Upper lobe of left lung (tissue), 6 donors: ENCODE measurements at regions not wholly inside any gene's neighbourhood (a gene's known extent, or its start where the extent isn't known, plus 50 kb on each side); places are given as distances from the start of the nearest gene placed in this dataset.

Source experiments
- ATAC-seq, 2 donors: fragments of 200-7000 bp; cut with Tn5 transposase; one replicate each; pipeline ENCODE4 v1.9.1; 2022; ENCODE audit warnings: mild to moderate bottlenecking in 2 of 2, moderate library complexity in 2 of 2; ENCODE audit not compliant: low FRiP score in 2 of 2
- DNase-seq, 2 donors: peaks; one replicate each; pipeline ENCODE4 v3.0.0-alpha.2; 2019 to 2020
- H3K27ac ChIP-seq, 4 donors: fragments of 200-600 bp; sonication (generic); one replicate each; pipeline ENCODE4 v1.5.1; 2016 to 2019
- H3K27me3 ChIP-seq, 4 donors: fragments of 200-600 bp; sonication (generic); one replicate each; pipeline ENCODE4 v1.5.1; 2017 to 2019
- H3K36me3 ChIP-seq, 4 donors: fragments of 200-600 bp; sonication (generic); one replicate each; pipeline ENCODE4 v1.5.1; 2016 to 2019
- H3K4me1 ChIP-seq, 4 donors: fragments of 200-600 bp; sonication (generic); one replicate each; pipeline ENCODE4 v1.5.1; 2018 to 2019
- H3K4me3 ChIP-seq, 4 donors: fragments of 200-600 bp; sonication (generic); one replicate each; pipeline ENCODE4 v1.5.1; 2017 to 2019; ENCODE audit warnings: mild to moderate bottlenecking in 2 of 4, moderate library complexity in 1 of 4
- H3K9me3 ChIP-seq, 4 donors: fragments of 200-600 bp; sonication (generic); one replicate each; pipeline ENCODE4 v1.5.1; 2018 to 2019
- CTCF ChIP-seq, 6 experiments: fragments of 450-650 bp in 4 of 6; fragments of 200-600 bp in 2 of 6; sonication (generic) in 2 of 6; IDR thresholded peaks; one replicate each; pipeline ENCODE4 v1.5.1; 2016 to 2019; ENCODE audit warnings: antibody characterized with exemption in 6 of 6
- EP300 ChIP-seq, 4 donors: sonication (generic); formaldehyde crosslinking; IDR thresholded peaks; one replicate each; pipeline ENCODE4 v1.5.1; 2017; ENCODE audit warnings: antibody characterized with exemption in 4 of 4, control low read depth in 2 of 4
- POLR2A ChIP-seq, 4 donors: fragments of 450-650 bp; IDR thresholded peaks; one replicate each; pipeline ENCODE4 v1.5.1; 2016 to 2017; ENCODE audit warnings: antibody characterized with exemption in 4 of 4, mild to moderate bottlenecking in 2 of 4
- POLR2AphosphoS5 ChIP-seq, 2 donors: sonication (generic); formaldehyde crosslinking; IDR thresholded peaks; one replicate each; pipeline ENCODE4 v1.5.1; 2017; ENCODE audit warnings: antibody characterized with exemption in 2 of 2
- WGBS, 2 donors: methylation state at CpG; one replicate each; pipeline ENCODE4 v1.1.5; 2017 to 2018; 5-methylcytosine and 5-hydroxymethylcytosine counted together
- donor health status: DM: no; HTN: no; CAD: no; lungs with moderate emphysema.
- donor health status: DM: no; HTN: yes; CAD: no; lungs with severe emphysema.

DNA sequence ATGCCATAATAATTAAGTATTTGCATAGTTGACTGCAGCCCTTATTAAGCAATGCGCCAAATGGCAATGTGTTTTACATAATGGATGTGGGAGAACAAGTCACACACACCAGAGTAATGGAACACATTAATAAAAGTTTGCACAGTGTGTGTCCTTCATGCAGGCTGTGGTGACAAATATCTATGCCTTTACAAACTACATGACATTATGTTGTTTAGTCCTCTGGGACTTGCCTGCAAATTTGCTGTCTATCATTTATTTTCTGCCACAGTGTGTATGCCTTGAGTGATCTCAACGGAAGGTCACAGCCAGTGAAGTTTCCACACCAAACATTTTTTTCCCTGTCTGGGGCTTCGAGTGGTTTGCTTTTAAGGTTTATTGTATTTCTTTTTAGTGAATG, 175.2 kb upstream of the TMEFF2 start:
- WGBS, 2 donors, result 81 to 89% methylated on average over 3 of the region's 3 CpGs
- DNase-seq (no peak), ATAC-seq (no peak)
- Histone ChIP-seq H3K4me1 (no peaks in the 10 kb centered on the region), H3K27ac (no peak overlapping the region), H3K4me3 (no peak overlapping the region), H3K9me3 (no peaks in the 10 kb centered on the region), H3K36me3 (no peaks in the 10 kb centered on the region), H3K27me3 (no peaks in the 10 kb centered on the region)
- TF ChIP-seq POLR2AphosphoS5 (IDR thresholded peaks at IDR 0.05) (no peak), EP300 (IDR thresholded peaks at IDR 0.05) (no peak), CTCF (IDR thresholded peaks at IDR 0.05) (no peak), POLR2A (IDR thresholded peaks at IDR 0.05) (no peak)

- Histone ChIP-seq H3K36me3 (no peaks in the 10 kb centered on the region), H3K9me3 (no peaks in the 10 kb centered on the region), H3K27ac (no peak overlapping the region), H3K4me3 (no peak overlapping the region), H3K27me3 (no peaks in the 10 kb centered on the region), H3K4me1 (no peaks in the 10 kb centered on the region)
- 81 to 82% methylated on average over 3 of the region's 3 CpGs for WGBS, 2 donors
- peak in 1 of 2 donors; percentile 45 for ATAC-seq
- no peak for DNase-seq
- TF ChIP-seq POLR2AphosphoS5 (IDR thresholded peaks at IDR 0.05) (no peak), CTCF (IDR thresholded peaks at IDR 0.05) (no peak), EP300 (IDR thresholded peaks at IDR 0.05) (no peak), POLR2A (IDR thresholded peaks at IDR 0.05) (no peak)
These were observed 162.5 kb upstream of the TMEFF2 start for GRCh38 chr2:192357217-192357616.

GRCh38 chr2:192354512-192355244, 159.9 kb upstream of the TMEFF2 start:
- 62 to 71% methylated on average over 3 of the region's 3 CpGs for whole genome bisulfite sequencing, 2 donors
- Histone ChIP-seq H3K27me3 (no peaks in the 10 kb centered on the region), H3K4me1 (no peaks in the 10 kb centered on the region), H3K4me3 (no peak overlapping the region), H3K27ac (no peak overlapping the region), H3K36me3 (no peaks in the 10 kb centered on the region), H3K9me3 (no peaks in the 10 kb centered on the region)
- DNase-seq (no peak), ATAC-seq (no peak)
- TF ChIP-seq CTCF (IDR thresholded peaks at IDR 0.05) (no peak), EP300 (IDR thresholded peaks at IDR 0.05) (no peak)

- H3K27ac ChIP-seq, result no peak overlapping the region
- WGBS, 2 donors, result 59 to 78% methylated on average over 3 of the region's 3 CpGs
- H3K9me3 ChIP-seq, result no peaks in the 10 kb centered on the region
- H3K4me1 ChIP-seq, result no peaks in the 10 kb centered on the region
- no peak for ATAC-seq
- H3K4me3 ChIP-seq, result no peak overlapping the region
- DNase-seq, result no peak
- TF ChIP-seq POLR2A (IDR thresholded peaks at IDR 0.05) (no peak), POLR2AphosphoS5 (IDR thresholded peaks at IDR 0.05) (no peak), EP300 (IDR thresholded peaks at IDR 0.05) (no peak), CTCF (IDR thresholded peaks at IDR 0.05) (no peak)
- no peaks in the 10 kb centered on the region for H3K36me3 ChIP-seq
- no peaks in the 10 kb centered on the region for H3K27me3 ChIP-seq
These were observed 152.8 kb upstream of the TMEFF2 start for GRCh38 chr2:192347542-192347941.

- H3K27ac ChIP-seq, result no peak overlapping the region
- 74 to 79% methylated on average over 2 of the region's 2 CpGs for WGBS, 2 donors
- no peaks in the 10 kb centered on the region for H3K27me3 ChIP-seq
- H3K36me3 ChIP-seq, result no peaks in the 10 kb centered on the region
- no peaks in the 10 kb centered on the region for H3K9me3 ChIP-seq
- DNase-seq, result no peak
- TF ChIP-seq POLR2A (IDR thresholded peaks at IDR 0.05), result no peak
- TF ChIP-seq EP300 (IDR thresholded peaks at IDR 0.05), result no peak
- no peak for TF ChIP-seq CTCF (IDR thresholded peaks at IDR 0.05)
- no peak for TF ChIP-seq POLR2AphosphoS5 (IDR thresholded peaks at IDR 0.05)
- H3K4me3 ChIP-seq, result no peak overlapping the region
- no peaks in the 10 kb centered on the region for H3K4me1 ChIP-seq
- ATAC-seq, result no peak
These were observed 150.6 kb upstream of the TMEFF2 start for GRCh38 chr2:192345287-192345686.
